ENCODE measurements at regions not wholly inside any gene's neighbourhood (a gene's known extent, or its start where the extent isn't known, plus 50 kb on each side); places are given as distances from the start of the nearest gene placed in this dataset.
"Not testable (repeated sequence)": the region's sequence is repeated elsewhere in the genome, so short reads cannot be mapped to it uniquely, and the experiment has no call there.

DNA sequence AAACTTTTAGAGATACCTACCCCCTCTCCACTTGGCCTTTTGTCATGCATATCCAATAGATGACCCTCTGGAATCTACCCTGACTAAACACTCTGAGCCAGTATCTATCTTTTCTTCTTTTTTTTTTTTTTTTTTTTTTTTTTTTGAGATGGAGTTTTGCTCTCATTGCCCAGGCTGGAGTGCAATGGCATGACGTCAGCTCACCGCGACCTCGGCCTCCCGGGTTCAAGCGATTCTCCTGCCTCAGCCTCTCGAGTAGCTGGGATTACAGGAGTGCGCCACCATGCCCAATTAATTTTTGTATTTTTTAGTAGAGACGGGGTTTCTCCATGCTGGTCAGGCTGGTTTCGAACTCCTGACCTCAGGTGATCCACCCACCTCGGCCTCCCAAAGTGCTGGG, 50.8 kb upstream of the GRIN2B start:
- H3K4me3 ChIP-seq; H3K9me3 ChIP-seq; intact Hi-C loops (cut with DNase I); H3K27ac ChIP-seq; H3K4me1 ChIP-seq; ATAC-seq; DNase-seq; H3K27me3 ChIP-seq; H3K36me3 ChIP-seq: not testable (repeated sequence)

- intact Hi-C loops (cut with DNase I) = no loop called here
- Histone ChIP-seq H3K27ac (no peak overlapping the region), H3K9me3 (no peaks in the 10 kb centered on the region), H3K4me3 (no peak overlapping the region), H3K36me3 (no peaks in the 10 kb centered on the region), H3K4me1 (no peaks in the 10 kb centered on the region), H3K27me3 (no peaks in the 10 kb centered on the region)
- TF ChIP-seq, protein P1, sequence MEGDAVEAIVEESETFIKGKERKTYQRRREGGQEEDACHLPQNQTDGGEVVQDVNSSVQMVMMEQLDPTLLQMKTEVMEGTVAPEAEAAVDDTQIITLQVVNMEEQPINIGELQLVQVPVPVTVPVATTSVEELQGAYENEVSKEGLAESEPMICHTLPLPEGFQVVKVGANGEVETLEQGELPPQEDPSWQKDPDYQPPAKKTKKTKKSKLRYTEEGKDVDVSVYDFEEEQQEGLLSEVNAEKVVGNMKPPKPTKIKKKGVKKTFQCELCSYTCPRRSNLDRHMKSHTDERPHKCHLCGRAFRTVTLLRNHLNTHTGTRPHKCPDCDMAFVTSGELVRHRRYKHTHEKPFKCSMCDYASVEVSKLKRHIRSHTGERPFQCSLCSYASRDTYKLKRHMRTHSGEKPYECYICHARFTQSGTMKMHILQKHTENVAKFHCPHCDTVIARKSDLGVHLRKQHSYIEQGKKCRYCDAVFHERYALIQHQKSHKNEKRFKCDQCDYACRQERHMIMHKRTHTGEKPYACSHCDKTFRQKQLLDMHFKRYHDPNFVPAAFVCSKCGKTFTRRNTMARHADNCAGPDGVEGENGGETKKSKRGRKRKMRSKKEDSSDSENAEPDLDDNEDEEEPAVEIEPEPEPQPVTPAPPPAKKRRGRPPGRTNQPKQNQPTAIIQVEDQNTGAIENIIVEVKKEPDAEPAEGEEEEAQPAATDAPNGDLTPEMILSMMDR (IDR thresholded peaks at IDR 0.05) = no peak
- no peak for ATAC-seq
- DNase-seq = no peak
These were observed 62.4 kb upstream of the GRIN2B start for GRCh38 chr12:14043776-14044175.

DNA sequence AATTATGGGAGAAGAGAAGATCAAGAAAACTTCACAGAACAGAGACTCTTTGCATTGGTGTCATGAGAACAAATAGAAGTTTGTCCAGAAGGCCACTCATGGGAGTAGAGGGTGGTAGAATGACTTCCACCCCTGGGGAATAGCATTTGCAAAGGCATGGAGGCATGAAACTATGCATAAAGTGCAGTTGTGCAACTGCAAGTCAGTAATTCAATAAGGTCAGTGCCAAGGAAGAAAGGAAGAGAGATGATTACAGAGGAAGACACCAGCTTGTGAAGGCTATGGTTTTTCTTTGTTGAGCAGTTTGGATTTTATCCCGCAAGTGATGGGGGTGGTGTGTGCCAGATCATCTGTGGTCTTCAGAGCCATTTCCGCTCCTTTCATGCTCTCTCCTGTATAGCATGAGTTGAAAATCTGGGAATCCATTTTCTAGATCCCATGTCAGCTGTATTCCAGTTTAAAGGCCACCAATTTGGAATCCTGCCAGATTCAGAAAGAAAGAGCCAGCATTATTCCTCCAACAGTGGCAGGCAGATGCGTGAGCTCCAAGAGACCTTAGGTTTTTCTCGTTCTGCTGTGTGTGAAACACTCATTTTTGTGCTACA, 67.6 kb upstream of the GRIN2B start:
- TF ChIP-seq, protein P1 (IDR thresholded peaks at IDR 0.05) = no peak
- DNase-seq (no peak), ATAC-seq (no peak)
- Histone ChIP-seq H3K27ac (no peak overlapping the region), H3K36me3 (no peaks in the 10 kb centered on the region), H3K9me3 (no peaks in the 10 kb centered on the region), H3K27me3 (no peaks in the 10 kb centered on the region), H3K4me1 (no peaks in the 10 kb centered on the region), H3K4me3 (no peak overlapping the region)
- intact Hi-C loops (cut with DNase I) = no loop called here

GRCh38 chr12:14057895-14058294, 76.5 kb upstream of the GRIN2B start:
- no peaks in the 10 kb centered on the region for H3K4me1 ChIP-seq
- intact Hi-C loops (cut with DNase I) = no loop called here
- no peak for ATAC-seq
- DNase-seq = no peak
- H3K27ac ChIP-seq = no peak overlapping the region
- TF ChIP-seq, protein P1 (IDR thresholded peaks at IDR 0.05) = no peak
- no peaks in the 10 kb centered on the region for H3K36me3 ChIP-seq
- H3K9me3 ChIP-seq = no peaks in the 10 kb centered on the region
- H3K4me3 ChIP-seq = no peak overlapping the region
- H3K27me3 ChIP-seq = no peaks in the 10 kb centered on the region

DNA sequence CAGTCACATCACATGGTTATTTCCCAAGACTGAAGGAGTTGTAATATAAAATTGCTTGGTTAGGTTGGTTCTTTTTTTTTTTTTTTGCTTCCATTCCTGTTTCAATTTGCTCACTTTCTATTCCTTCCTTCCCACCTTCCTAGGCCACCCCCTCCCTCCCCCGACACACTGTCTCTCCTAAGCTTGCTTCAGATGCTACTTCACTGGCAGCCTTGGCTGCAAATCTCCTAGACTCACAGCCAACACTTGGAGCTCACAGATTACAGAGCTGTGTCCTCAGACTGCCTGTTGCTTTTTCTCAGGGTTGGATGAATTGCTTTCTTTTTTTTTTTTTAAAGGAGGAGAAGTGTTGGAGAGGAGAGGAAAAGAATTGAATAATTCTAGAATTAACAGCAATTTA, 77.3 kb upstream of the GRIN2B start:
- TF ChIP-seq, protein P1 (IDR thresholded peaks at IDR 0.05) = no peak
- no peak for ATAC-seq
- intact Hi-C loops (cut with DNase I) = no loop called here

DNA sequence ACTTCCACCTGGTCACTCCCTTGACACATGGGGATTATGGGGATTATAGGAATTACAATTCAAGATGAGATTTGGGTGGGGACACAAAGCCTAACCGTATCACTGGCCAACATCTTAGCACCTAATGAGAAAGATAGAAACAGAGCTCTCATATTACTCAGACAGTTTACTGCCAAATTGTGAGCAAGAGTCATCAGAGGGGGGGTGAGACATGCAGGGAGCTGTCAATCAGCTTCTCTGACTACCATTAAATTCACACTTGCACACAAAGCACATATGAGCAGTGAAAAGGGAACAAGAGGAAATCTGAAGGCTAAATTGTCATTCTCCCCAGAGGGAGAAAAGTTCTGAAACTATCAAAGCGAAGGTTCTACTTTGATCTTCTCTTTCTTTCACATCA, 78.1 kb upstream of the GRIN2B start:
- Histone ChIP-seq H3K4me1 (no peaks in the 10 kb centered on the region), H3K9me3 (no peaks in the 10 kb centered on the region)
- no peak for DNase-seq

More for the DNA sequence above, 77.3 kb upstream of the GRIN2B start:
- no peak for DNase-seq
- Histone ChIP-seq H3K4me3 (no peak overlapping the region), H3K36me3 (no peaks in the 10 kb centered on the region), H3K27ac (no peak overlapping the region), H3K9me3 (no peaks in the 10 kb centered on the region), H3K4me1 (no peaks in the 10 kb centered on the region), H3K27me3 (no peaks in the 10 kb centered on the region)

More for the DNA sequence above, 78.1 kb upstream of the GRIN2B start:
- H3K4me3 ChIP-seq = no peak overlapping the region
- no peak overlapping the region for H3K27ac ChIP-seq
- H3K36me3 ChIP-seq = no peaks in the 10 kb centered on the region
- H3K27me3 ChIP-seq = no peaks in the 10 kb centered on the region
- intact Hi-C loops (cut with DNase I) = no loop called here
- ATAC-seq = no peak
- TF ChIP-seq, protein P1 (IDR thresholded peaks at IDR 0.05) = no peak
